Hippocampal formation (tissue), 2 donors: ENCODE measurements at regions not wholly inside any gene's neighbourhood (a gene's known extent, or its start where the extent isn't known, plus 50 kb on each side); places are given as distances from the start of the nearest gene placed in this dataset.

Source experiments
- DNase-seq, 2 donors: peaks; one replicate each; lab custom pipeline; 2025; lab: John Stamatoyannopoulos, UW

DNA sequence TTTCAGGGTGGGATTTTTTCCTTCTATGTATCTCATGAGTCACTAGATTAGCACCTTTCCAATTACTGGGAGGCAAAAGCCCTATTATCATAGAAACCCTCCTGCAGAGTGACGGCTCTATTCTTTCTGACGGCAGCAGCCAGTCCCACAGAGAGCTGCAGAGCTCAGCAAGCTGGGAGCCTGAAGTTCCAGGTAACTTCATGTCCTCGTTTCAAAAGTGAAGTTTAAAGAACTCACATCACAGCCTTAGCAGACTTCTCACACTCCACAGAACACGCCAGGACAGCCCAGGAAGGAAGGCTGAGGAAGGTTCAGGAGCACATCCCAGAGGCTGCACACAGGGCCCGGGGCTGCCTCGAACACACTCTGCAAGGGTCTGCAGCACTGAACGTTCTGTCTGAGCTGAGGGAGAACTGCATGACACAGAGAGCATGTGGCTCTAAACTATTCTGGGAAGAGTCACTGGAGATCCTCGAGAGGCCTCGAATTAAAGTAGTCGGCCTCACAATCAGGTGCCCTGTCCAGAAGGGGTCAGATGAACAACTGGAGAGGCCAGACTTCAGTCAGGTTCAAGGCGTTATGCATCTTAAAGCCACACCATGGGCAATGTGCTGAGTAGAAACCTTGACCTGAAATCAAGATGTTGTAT is 104.2 kb upstream of the DRD2 start:
- no peak for DNase-seq

DNA sequence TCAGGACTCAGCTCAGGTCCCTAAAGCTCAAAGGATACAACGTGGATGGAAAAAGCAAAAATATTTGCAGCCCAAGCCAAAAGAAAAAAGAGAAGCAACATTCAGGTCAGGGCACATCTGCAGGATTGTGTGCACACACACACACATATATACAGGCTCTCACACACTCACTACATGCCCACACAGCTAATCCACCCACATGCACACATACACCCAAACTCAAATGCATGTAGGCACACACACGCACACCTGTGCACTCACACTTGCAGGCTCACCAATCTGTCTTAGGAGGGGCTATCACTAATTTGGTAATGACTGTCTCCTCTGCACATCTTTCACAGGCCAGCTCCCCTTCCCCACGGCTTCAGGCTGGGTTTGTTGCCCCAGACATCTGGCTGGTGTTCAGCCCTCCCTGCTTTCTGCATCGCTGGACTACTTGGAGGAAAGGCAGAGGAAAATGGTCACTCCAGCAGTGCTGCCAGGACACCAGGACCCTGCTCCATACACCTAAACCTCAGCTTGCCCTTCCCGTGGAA is 103.6 kb upstream of the DRD2 start:
- DNase-seq: no peak

- no peak for DNase-seq
Observed at GRCh38 chr11:113578033-113578380, 102.8 kb upstream of the DRD2 start.

- no peak for DNase-seq
Observed at GRCh38 chr11:113577356-113578032, 102.3 kb upstream of the DRD2 start.

DNA sequence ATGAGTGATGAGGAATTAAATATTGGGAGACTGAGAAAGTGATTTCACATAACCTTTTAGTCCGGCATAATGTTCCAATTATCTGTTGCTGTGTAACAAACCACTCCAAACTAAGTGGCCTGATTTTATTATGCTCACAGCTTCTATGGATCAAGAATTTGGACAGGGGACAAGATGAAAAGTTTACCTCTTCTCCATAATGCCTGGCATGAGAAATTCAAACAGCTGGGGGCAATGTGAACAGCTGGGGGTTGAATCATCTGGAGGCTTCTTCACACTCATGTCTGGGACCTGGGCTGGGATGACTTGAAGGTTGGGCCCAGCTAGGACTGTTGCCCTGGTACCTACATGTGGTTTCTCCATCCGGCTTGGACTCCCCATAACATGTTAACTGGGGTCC is 99.4 kb upstream of the DRD2 start:
- DNase-seq: no peak

GRCh38 chr11:113574171-113574570 is 99.0 kb upstream of the DRD2 start:
- no peak for DNase-seq

DNA sequence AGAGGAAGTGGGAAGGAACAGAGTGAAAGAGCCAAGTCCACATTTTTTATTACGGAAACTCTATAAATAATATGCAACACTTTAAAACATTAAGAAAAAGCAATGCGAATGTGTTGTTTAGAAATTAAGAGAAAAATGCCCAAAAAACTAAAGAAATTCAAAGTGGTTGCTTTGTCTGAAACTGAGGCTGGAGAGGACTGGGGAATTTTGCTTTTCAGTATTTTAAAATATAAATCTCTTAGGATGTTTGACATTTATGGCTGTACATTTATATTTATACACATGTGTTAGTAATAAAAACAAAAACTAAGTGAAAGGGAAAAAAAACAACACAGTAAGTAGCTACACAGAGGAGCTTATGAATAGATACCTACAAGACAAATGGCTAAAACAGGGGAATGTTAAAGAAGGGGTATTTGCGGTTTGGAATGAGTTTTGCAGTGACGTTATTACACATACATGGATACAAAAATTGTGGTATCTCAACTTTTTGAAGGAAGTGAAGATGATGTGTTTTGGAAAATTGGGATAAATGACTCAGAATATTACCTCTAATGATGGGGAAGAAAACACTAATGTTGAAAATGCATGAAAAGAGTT is 97.0 kb upstream of the DRD2 start:
- no peak for DNase-seq

GRCh38 chr11:113571531-113571930 is 96.3 kb upstream of the DRD2 start:
- no peak for DNase-seq

- DNase-seq: no peak
Observed at GRCh38 chr11:113570906-113571305, 95.7 kb upstream of the DRD2 start.

DNA sequence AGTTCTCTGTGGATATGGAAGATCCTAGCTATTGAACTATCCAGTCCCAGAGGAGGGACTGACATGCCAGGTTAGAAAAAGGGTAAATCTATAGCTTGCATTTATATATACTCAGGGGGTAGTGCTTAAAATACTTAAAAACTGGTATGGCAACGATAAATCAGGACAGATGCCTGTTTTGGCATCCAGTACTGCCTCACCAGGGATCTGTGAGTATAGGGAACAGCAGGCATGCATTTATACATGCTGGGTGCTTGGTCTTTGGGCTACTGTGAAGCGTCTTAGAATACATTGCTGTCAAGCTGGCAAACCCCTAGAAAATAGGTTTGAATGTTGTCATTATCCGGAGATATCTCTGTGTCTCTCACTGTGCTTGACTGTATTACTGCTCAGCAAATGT is 94.2 kb upstream of the DRD2 start:
- no peak for DNase-seq

DNA sequence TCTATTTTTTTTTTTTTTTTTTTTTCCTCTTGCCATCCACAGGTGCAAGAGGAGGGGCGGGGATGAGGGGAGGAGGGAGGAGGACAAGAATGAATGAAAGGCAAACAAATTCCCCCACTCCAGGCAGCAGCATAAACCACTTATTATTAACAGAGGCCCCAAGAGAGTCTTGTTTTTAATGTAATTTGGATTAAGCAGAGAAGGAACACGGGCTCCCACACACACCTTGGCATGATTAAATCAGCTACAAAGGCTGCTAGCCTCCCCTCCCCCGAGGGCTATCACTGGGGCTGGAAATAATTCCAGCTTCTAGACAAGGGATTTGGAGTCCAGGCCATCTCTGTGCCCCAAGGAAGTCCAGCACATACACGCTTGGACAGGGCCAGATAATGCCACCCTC is 93.4 kb upstream of the DRD2 start:
- no peak for DNase-seq

DNA sequence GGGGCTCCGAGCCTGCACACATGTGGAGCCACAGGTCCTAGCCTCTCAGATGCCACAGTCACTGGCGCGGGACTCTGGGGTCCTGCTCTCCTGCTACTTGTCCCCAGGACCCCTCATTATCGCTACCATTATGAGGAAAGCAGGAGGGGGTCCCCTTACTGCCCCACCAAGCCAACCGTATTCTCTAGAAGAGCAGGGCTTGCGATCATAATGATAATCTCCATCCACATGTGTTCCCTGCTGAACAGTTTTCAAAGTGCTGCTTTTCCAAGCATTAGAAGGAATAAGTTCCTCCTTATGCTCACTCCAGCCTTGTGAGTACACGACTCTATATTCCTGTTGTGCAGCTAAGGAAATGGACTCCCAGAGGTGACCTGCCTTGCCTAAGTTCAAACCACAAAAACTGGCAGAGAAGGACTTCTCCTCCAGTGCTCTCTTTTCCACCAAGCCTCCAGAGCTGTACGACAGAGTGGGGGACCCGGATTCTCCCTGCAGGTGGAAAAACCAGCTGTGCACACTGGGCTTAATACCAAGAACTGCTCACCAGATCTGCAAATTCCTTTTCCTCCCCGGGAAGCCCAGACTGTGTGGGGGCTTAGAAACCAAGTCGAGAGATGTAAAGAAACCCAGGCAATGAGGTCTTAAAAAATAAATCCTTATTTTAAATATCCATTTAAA is 92.8 kb upstream of the DRD2 start:
- no peak for DNase-seq

- DNase-seq: no peak
Observed at GRCh38 chr11:113567097-113567496, 91.9 kb upstream of the DRD2 start.

GRCh38 chr11:113564527-113565130 is 89.4 kb upstream of the DRD2 start:
- no peak for DNase-seq

DNA sequence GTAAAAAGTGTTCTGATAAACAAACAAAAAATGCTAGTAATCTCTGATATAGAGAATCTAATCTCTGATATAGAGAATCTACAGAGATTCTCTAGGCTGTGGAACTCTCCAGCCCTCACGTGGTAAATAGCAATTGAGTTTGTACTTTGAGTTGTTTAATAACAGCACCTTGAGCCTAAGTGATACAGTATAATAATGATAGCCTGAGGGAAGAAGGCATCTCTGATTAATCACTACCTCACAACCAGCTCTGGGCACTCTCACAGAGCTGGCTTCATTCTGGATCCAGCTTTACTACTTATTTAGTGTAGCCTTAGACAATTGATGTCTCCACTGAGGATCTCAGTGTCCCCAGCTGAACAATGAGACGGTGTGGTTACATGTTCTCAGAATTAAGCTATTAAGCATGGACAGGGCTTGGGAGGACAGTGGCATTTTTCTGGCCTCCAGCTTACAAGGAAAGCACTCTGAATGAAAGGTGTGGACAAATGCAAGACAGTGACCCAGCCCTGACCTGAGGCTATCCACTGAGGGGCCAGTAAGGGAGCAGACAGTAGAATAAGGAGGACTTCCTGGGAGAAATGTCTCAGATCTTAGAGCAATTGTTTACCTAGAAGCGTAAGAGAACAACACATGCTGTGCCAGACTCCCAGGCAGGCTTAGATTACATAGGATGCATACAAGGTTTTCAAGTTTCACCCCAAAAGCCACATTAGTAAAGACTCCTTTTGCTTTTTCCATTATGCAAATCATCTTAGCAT is 88.7 kb upstream of the DRD2 start:
- DNase-seq: no peak

- DNase-seq: no peak
Observed at GRCh38 chr11:113562981-113563461, 87.8 kb upstream of the DRD2 start.

- DNase-seq: no peak
Observed at GRCh38 chr11:113562576-113562975, 87.4 kb upstream of the DRD2 start.

DNA sequence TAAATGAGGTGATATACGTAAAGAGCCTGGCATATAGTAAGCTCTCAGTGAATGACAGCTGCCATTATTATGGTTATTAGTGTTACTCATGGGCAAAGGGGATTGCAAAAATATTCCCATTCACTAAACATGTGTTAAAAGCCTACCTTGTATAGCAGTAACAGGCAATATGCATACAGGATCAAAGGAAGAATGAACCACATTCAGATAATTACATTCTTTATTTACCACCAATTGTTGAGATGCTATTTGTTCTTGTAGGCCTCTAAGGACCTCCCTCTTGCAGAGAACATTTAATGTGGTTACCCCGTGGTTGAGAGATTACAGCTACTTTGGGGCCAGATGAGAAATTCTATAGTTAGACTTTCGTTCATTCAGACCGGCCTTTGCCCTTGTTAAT is 82.7 kb upstream of the DRD2 start:
- no peak for DNase-seq

GRCh38 chr11:113556036-113556435 is 80.8 kb upstream of the DRD2 start:
- DNase-seq: no peak

DNA sequence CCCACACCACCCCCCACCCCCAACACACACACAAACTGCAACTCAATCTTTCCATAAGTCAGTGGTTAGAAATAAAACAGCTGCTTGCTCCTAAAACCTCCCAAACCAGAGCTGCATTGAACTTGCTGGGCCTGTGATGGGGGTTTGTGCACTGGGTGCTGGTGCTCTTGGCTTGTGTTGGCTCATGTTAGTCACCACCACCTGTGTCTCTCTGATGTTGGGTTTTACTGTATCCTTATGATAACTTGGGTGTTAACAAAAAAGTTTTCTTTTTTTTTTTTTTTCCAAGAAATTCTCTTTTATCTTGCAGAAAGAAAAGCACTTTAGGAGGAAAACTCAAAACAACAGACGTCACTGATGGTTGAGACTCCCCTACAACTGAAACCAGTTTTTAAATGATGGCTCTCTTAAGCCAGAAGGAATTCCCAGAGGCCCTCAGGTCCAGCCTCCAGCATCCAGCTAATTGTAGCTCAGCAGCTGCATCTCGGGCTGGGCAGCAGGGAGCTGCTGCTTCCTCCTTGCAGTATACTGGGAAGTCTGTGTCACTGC is 79.9 kb upstream of the DRD2 start:
- no peak for DNase-seq

GRCh38 chr11:113554526-113554925 is 79.3 kb upstream of the DRD2 start:
- DNase-seq: no peak
